ENCODE measurements at regions not wholly inside any gene's neighbourhood (a gene's known extent, or its start where the extent isn't known, plus 50 kb on each side); places are given as distances from the start of the nearest gene placed in this dataset.

DNA sequence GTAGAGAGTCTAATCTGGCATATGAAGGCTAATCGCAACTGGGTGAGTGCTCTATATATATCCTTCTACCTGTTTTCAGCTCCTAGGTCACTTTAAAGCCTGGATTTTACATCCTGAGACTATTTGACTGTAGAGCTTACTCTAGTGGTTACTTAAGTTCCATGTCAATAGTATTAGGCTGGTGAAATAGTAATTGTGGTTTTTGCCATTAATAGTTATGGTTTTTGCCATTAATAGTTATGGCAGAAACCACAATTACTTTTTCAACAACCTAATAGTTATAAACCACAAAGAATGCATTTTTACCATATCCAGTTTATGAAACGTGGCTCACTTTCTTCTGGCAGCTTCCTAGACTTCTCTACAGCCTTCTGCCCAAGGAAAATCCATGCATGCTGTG, 263.1 kb upstream of the KIAA1217 start:
- no peaks in the 10 kb centered on the region for H3K36me3 ChIP-seq (ENCODE audit: control insufficient read depth, insufficient read depth, low read length)
- no peak for TF ChIP-seq EZH2 (IDR thresholded peaks at IDR 0.05; ENCODE audit: low read length, missing control alignments)
- TF ChIP-seq, protein P1, sequence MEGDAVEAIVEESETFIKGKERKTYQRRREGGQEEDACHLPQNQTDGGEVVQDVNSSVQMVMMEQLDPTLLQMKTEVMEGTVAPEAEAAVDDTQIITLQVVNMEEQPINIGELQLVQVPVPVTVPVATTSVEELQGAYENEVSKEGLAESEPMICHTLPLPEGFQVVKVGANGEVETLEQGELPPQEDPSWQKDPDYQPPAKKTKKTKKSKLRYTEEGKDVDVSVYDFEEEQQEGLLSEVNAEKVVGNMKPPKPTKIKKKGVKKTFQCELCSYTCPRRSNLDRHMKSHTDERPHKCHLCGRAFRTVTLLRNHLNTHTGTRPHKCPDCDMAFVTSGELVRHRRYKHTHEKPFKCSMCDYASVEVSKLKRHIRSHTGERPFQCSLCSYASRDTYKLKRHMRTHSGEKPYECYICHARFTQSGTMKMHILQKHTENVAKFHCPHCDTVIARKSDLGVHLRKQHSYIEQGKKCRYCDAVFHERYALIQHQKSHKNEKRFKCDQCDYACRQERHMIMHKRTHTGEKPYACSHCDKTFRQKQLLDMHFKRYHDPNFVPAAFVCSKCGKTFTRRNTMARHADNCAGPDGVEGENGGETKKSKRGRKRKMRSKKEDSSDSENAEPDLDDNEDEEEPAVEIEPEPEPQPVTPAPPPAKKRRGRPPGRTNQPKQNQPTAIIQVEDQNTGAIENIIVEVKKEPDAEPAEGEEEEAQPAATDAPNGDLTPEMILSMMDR (conservative IDR thresholded peaks at IDR 0.05 in 1 of 2, IDR thresholded peaks at IDR 0.05 in 1 of 2; ENCODE audit: low read depth in 1 of 2, low read length in 2 of 2) = no peak
- no peaks in the 10 kb centered on the region for H3K9me3 ChIP-seq (ENCODE audit: control insufficient read depth, insufficient read depth, low read depth, low read length)

DNA sequence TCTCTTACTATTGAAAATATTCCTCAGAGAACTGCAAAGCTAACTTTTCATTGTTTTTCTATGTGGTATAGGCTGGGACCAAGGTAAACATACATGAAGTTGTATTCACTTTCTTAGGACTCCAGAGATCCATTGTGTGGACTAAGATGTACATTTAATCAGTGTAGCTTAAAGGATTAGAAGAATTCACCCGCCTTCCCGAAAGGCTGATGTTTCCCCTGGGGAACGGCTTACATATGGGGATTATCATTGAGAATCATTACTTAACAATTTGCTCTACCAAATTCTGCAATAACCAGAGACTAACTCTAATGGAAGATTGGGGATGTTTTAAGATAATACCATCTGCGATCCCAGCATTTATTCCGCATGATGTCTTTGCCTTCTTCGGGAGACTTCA, 257.1 kb upstream of the KIAA1217 start:
- Histone ChIP-seq H3K9me3 (ENCODE audit: control insufficient read depth, insufficient read depth, low read depth, low read length) (no peaks in the 10 kb centered on the region), H3K4me1 (ENCODE audit: control insufficient read depth, extremely low read depth, insufficient read depth, low read length) (no peaks in the 10 kb centered on the region), H3K9ac (ENCODE audit: insufficient read depth, low read length) (no peak overlapping the region), H3K4me2 (ENCODE audit: extremely low read depth, insufficient read depth, low read length) (no peak overlapping the region), H3K27ac (ENCODE audit: insufficient read depth, low read length) (no peak overlapping the region), H4K20me1 (ENCODE audit: control insufficient read depth, extremely low read depth, insufficient read depth, low read length) (no peaks in the 10 kb centered on the region), H3K27me3 (ENCODE audit: control insufficient read depth, insufficient read depth, low read length) (no peaks in the 10 kb centered on the region), H2AFZ (ENCODE audit: low read length) (no peak overlapping the region), H3K4me3 (replicated peaks in 1 of 4; ENCODE audit: control extremely low read depth in 1 of 4, insufficient read depth in 1 of 4, low read depth in 3 of 4, low read length in 4 of 4) (no peak overlapping the region), H3K36me3 (ENCODE audit: control insufficient read depth, insufficient read depth, low read length) (no peaks in the 10 kb centered on the region), H3K79me2 (ENCODE audit: control insufficient read depth, insufficient read depth, low read length) (no peaks in the 10 kb centered on the region)
- TF ChIP-seq, protein P1 (conservative IDR thresholded peaks at IDR 0.05 in 1 of 2, IDR thresholded peaks at IDR 0.05 in 1 of 2; ENCODE audit: low read depth in 1 of 2, low read length in 2 of 2) = no peak
- TF ChIP-seq EZH2 (IDR thresholded peaks at IDR 0.05; ENCODE audit: low read length, missing control alignments) = no peak
- no peak for DNase-seq (ENCODE audit: low read depth in 2 of 2)

More for the DNA sequence above, 263.1 kb upstream of the KIAA1217 start:
- H3K4me2 ChIP-seq (ENCODE audit: extremely low read depth, insufficient read depth, low read length) = no peak overlapping the region
- no peaks in the 10 kb centered on the region for H3K27me3 ChIP-seq (ENCODE audit: control insufficient read depth, insufficient read depth, low read length)
- no peaks in the 10 kb centered on the region for H4K20me1 ChIP-seq (ENCODE audit: control insufficient read depth, extremely low read depth, insufficient read depth, low read length)
- no peaks in the 10 kb centered on the region for H3K79me2 ChIP-seq (ENCODE audit: control insufficient read depth, insufficient read depth, low read length)
- H2AFZ ChIP-seq (ENCODE audit: low read length) = no peak overlapping the region
- H3K4me3 ChIP-seq (replicated peaks in 1 of 4; ENCODE audit: control extremely low read depth in 1 of 4, insufficient read depth in 1 of 4, low read depth in 3 of 4, low read length in 4 of 4) = no peak overlapping the region
- DNase-seq (ENCODE audit: low read depth in 2 of 2) = no peak
- no peak overlapping the region for H3K27ac ChIP-seq (ENCODE audit: insufficient read depth, low read length)
- no peak overlapping the region for H3K9ac ChIP-seq (ENCODE audit: insufficient read depth, low read length)
- H3K4me1 ChIP-seq (ENCODE audit: control insufficient read depth, extremely low read depth, insufficient read depth, low read length) = no peaks in the 10 kb centered on the region

DNA sequence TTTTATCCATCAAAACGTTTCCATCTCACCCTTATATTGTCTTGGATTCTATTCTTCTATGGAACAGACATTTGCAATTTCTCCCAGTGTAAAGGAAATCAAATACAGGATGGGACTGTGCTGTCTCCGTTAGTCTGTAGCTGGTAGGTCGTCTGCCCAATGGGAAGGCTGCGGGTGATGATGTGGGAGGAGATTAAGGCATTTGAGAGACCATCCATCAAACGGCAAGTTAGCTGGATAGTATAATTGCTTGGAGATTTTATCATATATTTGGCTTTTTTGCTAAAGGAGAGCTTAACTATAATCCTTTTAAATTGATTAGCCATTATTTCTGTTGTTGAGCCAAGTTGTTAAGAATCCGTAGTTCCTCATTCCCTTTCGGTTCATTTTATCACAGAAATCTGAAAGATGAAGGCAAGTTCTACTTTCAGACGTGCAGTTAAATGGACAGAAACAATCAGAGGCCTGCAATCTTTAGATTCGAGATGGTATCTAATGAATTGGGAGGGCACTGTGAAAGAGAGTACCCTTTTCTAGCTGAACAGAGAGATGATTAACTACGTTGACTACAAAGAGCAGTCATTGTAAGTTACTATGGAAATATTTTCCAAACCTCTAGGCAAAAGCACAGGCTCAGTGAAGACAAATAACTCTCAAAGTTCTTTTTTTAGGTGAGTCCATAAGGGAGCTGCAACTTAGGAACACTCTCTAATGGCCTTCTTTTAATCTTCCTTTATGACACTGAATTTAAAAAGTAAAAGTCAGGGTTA, 253.3 kb upstream of the KIAA1217 start:
- Histone ChIP-seq H3K9me3 (ENCODE audit: control insufficient read depth, insufficient read depth, low read depth, low read length) (no peaks in the 10 kb centered on the region), H3K9ac (ENCODE audit: insufficient read depth, low read length) (no peak overlapping the region), H3K79me2 (ENCODE audit: control insufficient read depth, insufficient read depth, low read length) (no peaks in the 10 kb centered on the region), H3K36me3 (ENCODE audit: control insufficient read depth, insufficient read depth, low read length) (no peaks in the 10 kb centered on the region), H3K4me3 (replicated peaks in 1 of 4; ENCODE audit: control extremely low read depth in 1 of 4, insufficient read depth in 1 of 4, low read depth in 3 of 4, low read length in 4 of 4) (no peak overlapping the region), H2AFZ (ENCODE audit: low read length) (no peak overlapping the region), H3K4me1 (ENCODE audit: control insufficient read depth, extremely low read depth, insufficient read depth, low read length) (no peaks in the 10 kb centered on the region), H4K20me1 (ENCODE audit: control insufficient read depth, extremely low read depth, insufficient read depth, low read length) (no peaks in the 10 kb centered on the region), H3K27me3 (ENCODE audit: control insufficient read depth, insufficient read depth, low read length) (no peaks in the 10 kb centered on the region), H3K27ac (ENCODE audit: insufficient read depth, low read length) (no peak overlapping the region), H3K4me2 (ENCODE audit: extremely low read depth, insufficient read depth, low read length) (no peak overlapping the region)
- TF ChIP-seq EZH2 (IDR thresholded peaks at IDR 0.05; ENCODE audit: low read length, missing control alignments) = no peak
- TF ChIP-seq, protein P1 (conservative IDR thresholded peaks at IDR 0.05 in 1 of 2, IDR thresholded peaks at IDR 0.05 in 1 of 2; ENCODE audit: low read depth in 1 of 2, low read length in 2 of 2) = no peak
- no peak for DNase-seq (ENCODE audit: low read depth in 2 of 2)
